ENCODE measurements at regions not wholly inside any gene's neighbourhood (a gene's known extent, or its start where the extent isn't known, plus 50 kb on each side); places are given as distances from the start of the nearest gene placed in this dataset.
"Not testable (repeated sequence)": the region's sequence is repeated elsewhere in the genome, so short reads cannot be mapped to it uniquely, and the experiment has no call there.

- no peak for DNase-seq
Observed at GRCh38 chr1:116185161-116185701, 74.0 kb downstream of the MAB21L3 start.

GRCh38 chr1:116189481-116189880 lies 78.3 kb downstream of the MAB21L3 start:
- DNase-seq, result no peak

- no peak for DNase-seq
Observed at GRCh38 chr1:116191294-116191693, 80.1 kb downstream of the MAB21L3 start.

- DNase-seq, result no peak
Observed at GRCh38 chr1:116193768-116194167, 82.6 kb downstream of the MAB21L3 start.

GRCh38 chr1:116194568-116194967 lies 83.4 kb downstream of the MAB21L3 start:
- DNase-seq, result no peak

GRCh38 chr1:116195077-116195868 lies 84.1 kb downstream of the MAB21L3 start:
- DNase-seq, result no peak

DNA sequence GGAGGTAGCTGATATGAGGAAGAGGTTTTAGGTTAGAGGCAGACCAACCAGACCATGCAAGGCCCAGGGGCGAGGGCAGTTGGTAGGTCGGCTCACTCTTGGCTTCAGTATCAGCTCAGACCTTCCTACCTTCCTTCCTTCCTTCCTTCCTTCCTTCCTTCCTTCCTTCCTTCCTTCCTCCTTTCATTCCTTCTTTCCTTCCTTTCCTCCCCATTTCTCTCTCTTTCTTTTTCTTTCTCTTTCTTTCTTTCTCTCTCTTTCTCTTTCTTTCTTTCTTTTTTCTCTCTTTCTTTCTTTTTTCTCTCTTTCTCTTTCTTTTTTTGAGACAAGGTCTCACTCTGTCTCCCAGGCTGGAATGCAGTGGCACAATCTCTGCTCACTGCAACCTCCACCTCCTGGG lies 89.1 kb downstream of the MAB21L3 start:
- DNase-seq, result not testable (repeated sequence)

GRCh38 chr1:116201911-116202310 lies 90.7 kb downstream of the MAB21L3 start:
- no peak for DNase-seq

- DNase-seq, result no peak
Observed at GRCh38 chr1:116203181-116203723, 92.1 kb downstream of the MAB21L3 start.

DNA sequence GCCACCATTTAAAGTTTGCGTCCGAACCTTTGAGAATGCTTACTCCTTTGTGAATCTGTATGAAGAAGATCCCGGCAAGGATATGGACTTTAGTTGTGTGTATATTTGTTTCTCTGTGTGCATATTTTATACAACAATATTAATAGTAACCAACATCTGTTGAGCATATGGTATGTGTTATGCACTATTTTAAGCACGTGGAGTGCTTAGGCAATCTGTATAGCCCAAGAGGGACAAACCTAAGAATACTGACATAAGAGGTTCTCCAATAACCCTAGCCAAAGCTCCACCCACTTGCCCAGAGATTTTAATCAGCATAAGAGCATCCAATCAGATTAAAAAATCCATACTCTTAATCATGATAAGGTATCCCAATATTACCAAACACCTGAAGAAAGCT lies 92.7 kb downstream of the MAB21L3 start:
- DNase-seq, result no peak

DNA sequence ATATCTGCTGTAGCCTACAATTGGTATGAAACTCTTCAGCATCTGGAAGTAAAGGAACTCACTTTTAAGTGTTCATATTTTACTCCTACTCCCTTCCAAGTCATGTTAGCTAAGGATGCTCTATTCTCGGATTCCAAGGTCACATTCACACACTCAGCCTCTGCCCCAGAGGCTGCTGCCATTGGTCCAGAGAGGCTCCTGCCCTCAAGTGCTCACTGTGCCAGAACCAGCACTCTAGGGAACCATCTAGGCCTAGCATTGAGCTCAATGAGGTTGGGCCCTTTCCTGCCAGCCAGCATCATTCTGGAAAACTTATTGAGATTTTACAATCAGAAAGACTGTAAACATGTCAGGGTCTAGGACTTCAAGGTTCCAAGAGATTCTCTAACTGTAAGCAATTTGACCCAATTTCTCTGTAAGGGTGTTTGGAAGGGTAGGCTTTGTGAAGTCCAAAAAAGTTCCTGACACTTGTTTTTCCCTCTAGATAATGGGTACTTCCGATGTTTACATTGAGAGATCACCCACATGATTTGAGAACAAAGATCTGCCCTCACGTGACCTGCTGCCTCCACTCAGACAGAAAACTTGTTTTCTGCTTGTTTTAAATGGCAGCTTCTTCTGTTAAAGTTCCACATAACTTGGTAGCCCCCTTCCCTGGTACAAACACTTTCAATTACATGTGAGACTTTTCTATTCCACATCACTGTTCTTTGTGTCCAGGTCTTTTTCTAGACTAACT lies 94.9 kb downstream of the MAB21L3 start:
- no peak for DNase-seq

DNA sequence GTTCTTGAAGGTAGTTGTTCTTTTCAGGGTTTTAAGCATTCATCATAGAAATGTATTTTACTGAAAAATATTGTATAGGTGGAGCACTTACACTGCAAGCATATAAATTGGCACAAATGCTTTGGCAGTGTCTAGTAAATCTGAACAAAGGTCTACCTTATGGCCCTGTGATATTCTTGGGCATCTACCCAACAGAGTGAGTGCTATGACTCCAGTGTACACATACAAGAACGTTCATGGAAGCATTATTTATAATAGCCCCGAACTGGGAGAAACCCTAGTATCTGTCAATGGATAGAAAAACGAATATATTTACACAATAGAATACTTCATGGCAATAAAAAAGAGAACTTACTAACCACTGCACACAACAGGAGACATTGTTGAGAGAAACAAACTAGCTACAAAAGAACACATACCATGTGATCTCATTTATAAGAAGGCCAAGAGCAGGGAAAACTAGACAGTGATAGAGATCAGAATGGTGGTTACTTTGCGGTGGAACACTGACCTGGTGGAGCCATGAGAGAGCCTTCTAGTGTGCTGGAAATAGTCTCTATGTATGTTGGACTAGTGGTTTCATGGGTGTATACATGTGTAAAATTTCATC lies 96.0 kb downstream of the MAB21L3 start:
- DNase-seq, result no peak

GRCh38 chr1:116208136-116208535 lies 96.9 kb downstream of the MAB21L3 start:
- no peak for DNase-seq

DNA sequence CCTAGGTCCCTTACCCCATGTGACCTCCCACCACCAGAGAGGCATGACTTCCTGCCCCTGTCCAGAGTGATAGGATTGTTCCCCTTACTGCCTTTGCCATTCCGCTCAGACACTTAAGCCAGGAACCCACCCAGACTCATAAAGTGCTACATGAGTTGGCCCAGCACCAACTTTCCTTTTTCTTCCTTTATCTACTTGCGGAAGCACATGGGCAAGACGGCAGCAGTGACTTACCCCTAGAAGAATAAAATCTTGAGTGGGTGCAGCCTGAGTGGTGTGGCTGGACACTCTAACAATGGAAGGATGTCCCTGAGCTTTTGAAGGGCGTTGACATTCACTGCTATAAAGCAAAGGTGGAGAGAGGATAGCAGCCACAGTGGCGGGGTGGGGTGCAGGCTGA lies 100.1 kb downstream of the MAB21L3 start:
- no peak for DNase-seq

DNA sequence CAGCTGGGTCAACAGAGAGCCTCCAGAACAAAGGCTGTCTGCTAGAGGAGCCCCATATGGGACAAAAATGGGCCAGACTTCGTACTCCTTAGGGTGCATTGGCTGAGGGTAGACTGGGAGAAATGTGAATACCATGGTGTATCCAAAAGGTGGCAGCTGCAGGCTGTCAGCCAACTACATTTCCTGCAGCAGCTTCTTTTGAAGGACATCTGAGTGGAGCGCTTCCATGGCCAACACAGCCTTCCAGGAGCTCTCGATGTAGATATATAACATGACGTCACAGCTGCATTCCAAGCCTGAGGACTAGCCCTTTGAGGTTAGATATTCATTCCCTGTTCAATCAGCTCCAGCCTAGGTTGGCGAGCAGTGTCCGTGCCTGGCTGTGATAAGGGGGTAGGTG lies 107.7 kb downstream of the MAB21L3 start:
- DNase-seq, result no peak

- no peak for DNase-seq
Observed at GRCh38 chr1:116219651-116220434, 108.6 kb downstream of the MAB21L3 start.

DNA sequence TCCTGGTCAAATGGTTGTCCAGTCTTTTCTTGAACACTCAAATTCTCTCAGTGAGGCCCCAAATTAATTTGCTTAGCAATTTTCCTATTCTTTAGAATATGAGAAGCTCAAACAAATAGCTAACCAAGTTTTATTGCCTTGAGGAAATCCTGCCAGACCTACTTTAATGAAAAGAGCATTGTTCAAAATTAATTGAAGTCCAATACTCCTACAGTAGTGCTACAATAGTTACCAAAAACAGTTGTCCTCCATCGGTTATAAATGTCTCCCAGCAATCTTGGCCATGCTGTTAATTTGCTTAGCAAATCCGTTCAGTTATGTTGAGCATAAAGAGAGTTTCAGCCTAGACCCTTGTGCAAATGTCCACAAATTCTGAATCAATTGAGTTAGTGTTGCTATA lies 112.9 kb downstream of the MAB21L3 start:
- DNase-seq, result no peak

DNA sequence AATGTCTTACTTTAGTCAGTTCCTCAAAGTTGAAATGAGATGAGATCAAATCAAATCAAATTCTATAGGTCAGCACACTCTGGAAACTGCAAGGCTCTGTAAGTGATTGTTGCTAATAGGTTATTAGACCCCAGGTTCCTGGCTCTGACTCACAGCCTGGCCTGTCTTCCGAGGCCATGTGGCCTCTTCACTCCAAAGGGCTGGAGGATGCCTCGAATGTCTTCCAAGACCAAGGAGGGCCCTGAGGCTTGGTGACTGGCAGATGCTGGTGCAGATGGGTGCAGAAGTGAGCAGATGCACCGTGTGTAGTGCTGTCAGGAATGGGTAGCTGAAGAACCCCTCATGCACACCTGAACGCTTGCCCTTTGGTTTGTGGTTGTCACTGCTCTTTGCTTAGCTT lies 113.4 kb downstream of the MAB21L3 start:
- no peak for DNase-seq

- DNase-seq, result no peak
Observed at GRCh38 chr1:116226017-116226416, 114.8 kb downstream of the MAB21L3 start.

DNA sequence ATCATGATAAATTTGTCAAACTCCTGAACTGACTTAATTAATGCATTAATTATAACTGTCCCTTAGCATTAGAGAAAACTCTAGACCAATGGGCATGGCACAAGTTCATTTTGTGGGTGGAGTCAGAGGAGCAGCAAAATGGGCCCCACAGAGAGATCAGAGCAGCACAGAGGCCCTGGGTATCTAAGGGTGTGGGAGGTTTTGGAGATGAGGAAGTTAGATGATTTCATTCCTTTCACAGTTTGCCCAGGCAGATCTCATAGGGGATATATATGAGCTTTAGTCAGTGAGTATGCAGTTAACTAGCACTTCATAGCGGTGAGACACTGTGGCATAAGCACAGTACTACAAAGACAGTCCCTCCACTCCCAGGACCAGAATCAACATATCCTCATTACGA lies 117.3 kb downstream of the MAB21L3 start:
- no peak for DNase-seq

DNA sequence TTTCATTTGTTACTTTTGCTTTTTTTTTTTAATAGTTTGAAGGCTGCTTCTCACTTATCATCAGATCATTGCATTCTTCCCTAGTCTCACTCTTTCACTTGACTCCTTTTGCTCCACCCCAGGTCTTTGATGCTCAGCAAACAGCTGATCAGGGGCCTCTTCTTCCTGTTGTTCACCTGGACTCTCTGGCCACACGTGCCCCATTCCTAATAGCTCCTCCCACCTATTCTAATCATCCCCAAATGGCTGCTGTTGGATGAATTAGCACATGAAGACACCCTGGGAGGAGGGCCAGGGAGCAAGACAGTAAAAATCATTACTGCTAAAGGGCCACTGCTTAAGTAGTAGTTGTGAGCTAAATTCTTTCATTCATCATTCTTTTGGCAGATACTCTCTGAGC lies 119.5 kb downstream of the MAB21L3 start:
- DNase-seq, result no peak

GRCh38 chr1:116231752-116232151 lies 120.6 kb downstream of the MAB21L3 start:
- DNase-seq, result no peak

Measured in activated CD4-positive, alpha-beta T cell treated with anti-CD3 and anti-CD28 coated beads, Interleukin-2, amount 50 U/mL, for 16 hours (primary cell).